Ishikawa (cell line): ENCODE measurements at regions not wholly inside any gene's neighbourhood (a gene's known extent, or its start where the extent isn't known, plus 50 kb on each side); places are given as distances from the start of the nearest gene placed in this dataset.

ENCODE experiments used
- CEBPB ChIP-seq: IDR thresholded peaks from 2 replicates; pipeline ENCODE4 v1.6.1; 2012
- CREB1 ChIP-seq: IDR thresholded peaks from 2 replicates; pipeline ENCODE4 v1.6.1; 2012; ENCODE audit warnings: low read depth
- EGR1 ChIP-seq: IDR thresholded peaks from 2 replicates; pipeline ENCODE4 v1.6.1; 2012
- EP300 ChIP-seq: IDR thresholded peaks from 2 replicates; pipeline ENCODE4 v1.6.1; 2012; ENCODE audit warnings: borderline replicate concordance
- FOXM1 ChIP-seq: IDR thresholded peaks from 2 replicates; pipeline ENCODE4 v1.6.1; 2012; ENCODE audit warnings: low read depth, borderline replicate concordance
- NFIC ChIP-seq: IDR thresholded peaks from 2 replicates; pipeline ENCODE4 v1.6.1; 2012
- RAD21 ChIP-seq: IDR thresholded peaks from 2 replicates; pipeline ENCODE4 v1.6.1; 2012; ENCODE audit warnings: low read depth
- TAF1 ChIP-seq: IDR thresholded peaks from 2 replicates; pipeline ENCODE4 v1.6.1; 2012; ENCODE audit warnings: low read depth, mild to moderate bottlenecking
- TCF12 ChIP-seq: IDR thresholded peaks from 2 replicates; pipeline ENCODE4 v1.6.1; 2012; ENCODE audit warnings: low read depth
- TEAD4 ChIP-seq: IDR thresholded peaks from 2 replicates; pipeline ENCODE4 v1.6.1; 2012
- YY1 ChIP-seq: IDR thresholded peaks from 2 replicates; pipeline ENCODE4 v1.6.1; 2012; ENCODE audit warnings: low read depth
- ZBTB7A ChIP-seq: IDR thresholded peaks from 2 replicates; pipeline ENCODE4 v1.6.1; 2012; ENCODE audit warnings: low read depth
- TF ChIP-seq, protein P1 (sequence below): IDR thresholded peaks from 2 replicates; pipeline ENCODE4 v1.6.1; 2012
- TF ChIP-seq, protein P2 (sequence below): IDR thresholded peaks from 2 replicates; pipeline ENCODE4 v1.6.1; 2012
- TF ChIP-seq, protein P3 (sequence below): IDR thresholded peaks from 2 replicates; pipeline ENCODE4 v1.6.1; 2012; ENCODE audit warnings: low read depth, mild to moderate bottlenecking

DNA sequence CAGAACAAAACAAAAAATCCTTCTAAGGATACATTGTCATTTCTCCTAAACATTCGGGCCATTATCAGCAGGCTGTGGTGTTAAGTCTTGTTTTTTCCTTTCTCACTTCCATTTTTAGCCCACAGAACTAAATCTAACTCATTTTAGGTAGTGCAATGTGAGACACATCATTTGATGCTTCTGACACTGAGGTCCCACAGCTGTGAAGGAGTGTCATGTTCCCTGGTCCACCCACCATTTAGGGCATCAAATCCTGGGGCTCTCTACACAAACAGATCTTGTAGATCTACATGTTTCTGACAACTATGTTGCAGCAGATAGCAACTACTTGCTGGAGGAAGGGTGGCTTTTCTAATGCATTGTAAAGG, 232.5 kb upstream of the IGFBP3 start:
- TF ChIP-seq TEAD4 (no peak), CEBPB (no peak), CREB1 (no peak), FOXM1 (no peak), TCF12 (no peak), YY1 (no peak), NFIC (no peak), TAF1 (no peak), RAD21 (no peak), EP300 (no peak), ZBTB7A (no peak)
- TF ChIP-seq, protein P1, sequence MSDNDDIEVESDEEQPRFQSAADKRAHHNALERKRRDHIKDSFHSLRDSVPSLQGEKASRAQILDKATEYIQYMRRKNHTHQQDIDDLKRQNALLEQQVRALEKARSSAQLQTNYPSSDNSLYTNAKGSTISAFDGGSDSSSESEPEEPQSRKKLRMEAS: no peak
- TF ChIP-seq, protein P2, sequence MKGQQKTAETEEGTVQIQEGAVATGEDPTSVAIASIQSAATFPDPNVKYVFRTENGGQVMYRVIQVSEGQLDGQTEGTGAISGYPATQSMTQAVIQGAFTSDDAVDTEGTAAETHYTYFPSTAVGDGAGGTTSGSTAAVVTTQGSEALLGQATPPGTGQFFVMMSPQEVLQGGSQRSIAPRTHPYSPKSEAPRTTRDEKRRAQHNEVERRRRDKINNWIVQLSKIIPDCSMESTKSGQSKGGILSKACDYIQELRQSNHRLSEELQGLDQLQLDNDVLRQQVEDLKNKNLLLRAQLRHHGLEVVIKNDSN: no peak
- TF ChIP-seq, protein P3, sequence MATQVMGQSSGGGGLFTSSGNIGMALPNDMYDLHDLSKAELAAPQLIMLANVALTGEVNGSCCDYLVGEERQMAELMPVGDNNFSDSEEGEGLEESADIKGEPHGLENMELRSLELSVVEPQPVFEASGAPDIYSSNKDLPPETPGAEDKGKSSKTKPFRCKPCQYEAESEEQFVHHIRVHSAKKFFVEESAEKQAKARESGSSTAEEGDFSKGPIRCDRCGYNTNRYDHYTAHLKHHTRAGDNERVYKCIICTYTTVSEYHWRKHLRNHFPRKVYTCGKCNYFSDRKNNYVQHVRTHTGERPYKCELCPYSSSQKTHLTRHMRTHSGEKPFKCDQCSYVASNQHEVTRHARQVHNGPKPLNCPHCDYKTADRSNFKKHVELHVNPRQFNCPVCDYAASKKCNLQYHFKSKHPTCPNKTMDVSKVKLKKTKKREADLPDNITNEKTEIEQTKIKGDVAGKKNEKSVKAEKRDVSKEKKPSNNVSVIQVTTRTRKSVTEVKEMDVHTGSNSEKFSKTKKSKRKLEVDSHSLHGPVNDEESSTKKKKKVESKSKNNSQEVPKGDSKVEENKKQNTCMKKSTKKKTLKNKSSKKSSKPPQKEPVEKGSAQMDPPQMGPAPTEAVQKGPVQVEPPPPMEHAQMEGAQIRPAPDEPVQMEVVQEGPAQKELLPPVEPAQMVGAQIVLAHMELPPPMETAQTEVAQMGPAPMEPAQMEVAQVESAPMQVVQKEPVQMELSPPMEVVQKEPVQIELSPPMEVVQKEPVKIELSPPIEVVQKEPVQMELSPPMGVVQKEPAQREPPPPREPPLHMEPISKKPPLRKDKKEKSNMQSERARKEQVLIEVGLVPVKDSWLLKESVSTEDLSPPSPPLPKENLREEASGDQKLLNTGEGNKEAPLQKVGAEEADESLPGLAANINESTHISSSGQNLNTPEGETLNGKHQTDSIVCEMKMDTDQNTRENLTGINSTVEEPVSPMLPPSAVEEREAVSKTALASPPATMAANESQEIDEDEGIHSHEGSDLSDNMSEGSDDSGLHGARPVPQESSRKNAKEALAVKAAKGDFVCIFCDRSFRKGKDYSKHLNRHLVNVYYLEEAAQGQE: no peak

DNA sequence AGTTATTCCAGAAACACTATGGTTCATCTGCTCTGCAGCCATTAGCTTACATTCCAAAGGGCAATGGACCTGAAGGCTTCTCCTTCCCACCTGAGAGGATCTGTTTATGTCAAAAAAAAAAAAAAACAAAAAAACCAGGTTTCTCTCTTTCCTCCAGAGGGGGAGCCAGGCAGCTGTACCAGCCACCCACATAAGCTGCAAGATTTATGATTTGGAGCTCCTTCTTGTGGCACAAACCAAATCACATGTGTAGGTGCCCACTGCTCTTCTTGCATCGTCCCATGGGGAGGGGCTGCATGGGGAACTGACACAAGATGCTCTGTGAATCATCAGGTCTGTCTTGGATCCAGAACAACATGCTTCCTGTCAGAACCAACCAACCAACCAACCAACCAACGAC, 231.6 kb upstream of the IGFBP3 start:
- TF ChIP-seq TCF12: no peak
- TF ChIP-seq RAD21: peak; percentile 46

DNA sequence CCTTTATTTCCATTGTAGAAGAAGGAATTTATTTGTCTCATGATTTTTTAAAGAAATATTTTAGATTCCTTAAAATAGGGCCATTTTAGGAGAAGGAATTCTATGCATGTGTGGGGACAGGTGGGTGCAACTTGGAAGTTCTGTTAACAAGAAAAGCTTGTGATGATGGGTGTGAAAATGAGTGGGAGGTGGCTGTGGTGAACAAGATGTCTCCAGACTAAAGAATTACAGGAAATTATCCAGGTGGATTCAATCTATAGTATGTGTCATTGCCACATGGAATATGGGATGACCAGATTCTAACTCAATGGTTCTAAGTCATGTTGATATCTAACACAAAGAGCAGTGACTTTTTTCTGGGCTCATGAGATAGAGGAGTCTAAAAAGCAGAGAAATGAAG, 229.6 kb upstream of the IGFBP3 start:
- no peak for TF ChIP-seq YY1
- no peak for TF ChIP-seq TAF1
- TF ChIP-seq RAD21: no peak
- no peak for TF ChIP-seq ZBTB7A
- no peak for TF ChIP-seq CREB1
- TF ChIP-seq, protein P1: no peak
- TF ChIP-seq CEBPB: no peak
- no peak for TF ChIP-seq FOXM1
- TF ChIP-seq TCF12: no peak
- TF ChIP-seq EP300: no peak
- TF ChIP-seq, protein P2: no peak
- TF ChIP-seq, protein P3: no peak
- TF ChIP-seq TEAD4: no peak
- no peak for TF ChIP-seq NFIC
- TF ChIP-seq EGR1: no peak

DNA sequence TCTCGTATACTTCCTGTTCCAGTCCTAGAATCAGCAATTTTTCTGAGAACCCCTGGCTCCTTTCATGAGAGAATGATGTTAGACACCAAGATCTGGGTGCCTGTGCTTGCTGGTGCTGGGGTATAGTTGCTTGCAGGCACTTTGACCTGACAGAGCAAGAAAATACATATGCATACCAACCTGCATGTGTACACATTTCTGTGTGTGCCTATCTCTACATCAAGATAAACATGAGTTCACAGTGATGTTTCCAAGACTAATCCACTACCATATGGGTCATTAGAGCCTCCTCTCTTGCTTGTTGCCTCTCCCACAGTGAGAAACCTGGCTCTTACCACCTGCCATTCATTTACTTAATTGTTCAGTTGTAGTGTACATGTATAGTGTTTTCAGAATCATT, 229.1 kb upstream of the IGFBP3 start:
- TF ChIP-seq CREB1 (no peak), NFIC (no peak)
- TF ChIP-seq, protein P1: no peak

DNA sequence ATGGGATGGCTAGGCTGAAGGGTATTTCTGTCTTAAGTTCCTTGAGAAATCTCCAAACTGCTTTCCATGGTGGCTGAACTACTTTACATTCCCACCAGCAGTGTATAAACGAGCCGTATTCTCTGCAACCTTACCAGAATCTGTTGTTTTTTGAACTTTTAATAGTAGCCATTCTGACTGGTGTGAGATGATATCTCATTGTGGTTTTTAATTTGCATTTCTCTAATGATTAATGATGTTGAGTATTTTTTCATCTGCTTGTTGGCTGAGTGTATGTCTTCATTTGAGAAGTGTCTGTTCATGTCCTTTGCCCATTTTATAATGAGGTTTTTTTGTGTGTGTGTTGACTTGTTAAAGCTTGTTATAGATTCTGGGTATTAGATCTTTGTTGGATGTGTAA, 226.8 kb upstream of the IGFBP3 start:
- TF ChIP-seq CEBPB (no peak), ZBTB7A (no peak), FOXM1 (no peak), RAD21 (no peak), EP300 (no peak)
- TF ChIP-seq, protein P3: no peak
- TF ChIP-seq, protein P2: no peak
